ENCODE measurements at regions not wholly inside any gene's neighbourhood (a gene's known extent, or its start where the extent isn't known, plus 50 kb on each side); places are given as distances from the start of the nearest gene placed in this dataset.

- in situ Hi-C loops (cut with HindIII; ENCODE audit: low sequenced_read_pairs), result no loop called here
- no peak for DNase-seq (ENCODE audit: low read depth, low spot score)
- no peak for TF ChIP-seq CTCF (IDR thresholded peaks at IDR 0.05; ENCODE audit: low read depth, low read length)
- no peak overlapping the region for H3K4me3 ChIP-seq (ENCODE audit: low read depth, low read length)
These were observed 51.7 kb upstream of the KCNMB1 start for GRCh38 chr5:170440771-170441392.

- no peak for DNase-seq (ENCODE audit: low read depth, low spot score)
- TF ChIP-seq CTCF (IDR thresholded peaks at IDR 0.05; ENCODE audit: low read depth, low read length), result no peak
- H3K4me3 ChIP-seq (ENCODE audit: low read depth, low read length), result no peak overlapping the region
- in situ Hi-C loops (cut with HindIII; ENCODE audit: low sequenced_read_pairs), result no loop called here
These were observed 50.7 kb upstream of the KCNMB1 start for GRCh38 chr5:170439944-170440269.

- no peak overlapping the region for H3K4me3 ChIP-seq (ENCODE audit: low read depth, low read length)
- in situ Hi-C loops (cut with HindIII; ENCODE audit: low sequenced_read_pairs), result no loop called here
- TF ChIP-seq CTCF (IDR thresholded peaks at IDR 0.05; ENCODE audit: low read depth, low read length), result no peak
- no peak for DNase-seq (ENCODE audit: low read depth, low spot score)
These were observed 50.2 kb upstream of the KCNMB1 start for GRCh38 chr5:170439223-170439943.

Data from astrocyte of the spinal cord (primary cell).